Stimulated activated naive CD8-positive, alpha-beta T cell treated with anti-CD3 and anti-CD28 coated beads, Interleukin-15, Interleukin-2, amounts not matched to agents 100 U/mL and 50 U/mL, for 24 hours (primary cell): ENCODE measurements at regions not wholly inside any gene's neighbourhood (a gene's known extent, or its start where the extent isn't known, plus 50 kb on each side); places are given as distances from the start of the nearest gene placed in this dataset.

Experiments
- ATAC-seq: fragments of 150-1000 bp; cut with Tn5 transposase; one replicate; pipeline ENCODE4 v1.10.0; 2021
- DNase-seq: peaks from one replicate; pipeline ENCODE4 v3.0.0; 2021

- ATAC-seq (no peak), DNase-seq (no peak)
Measured at GRCh38 chr1:13922466-13923110, 222.6 kb downstream of the PRDM2 start.

GRCh38 chr1:13926556-13926955 lies 226.6 kb downstream of the PRDM2 start:
- ATAC-seq (no peak), DNase-seq (no peak)

GRCh38 chr1:13927736-13928135 lies 227.7 kb downstream of the PRDM2 start:
- DNase-seq (no peak), ATAC-seq (no peak)

- ATAC-seq = no peak
- DNase-seq = no peak
Measured at GRCh38 chr1:13929313-13929712, 229.3 kb downstream of the PRDM2 start.

- DNase-seq = peak; percentile 27
- no peak for ATAC-seq
Measured at GRCh38 chr1:13930151-13930550, 230.2 kb downstream of the PRDM2 start.

- no peak for ATAC-seq
Measured at GRCh38 chr1:13931226-13931625, 231.2 kb downstream of the PRDM2 start.

GRCh38 chr1:13935336-13935735 lies 235.3 kb downstream of the PRDM2 start:
- ATAC-seq (no peak), DNase-seq (no peak)

More at GRCh38 chr1:13931226-13931625, 231.2 kb downstream of the PRDM2 start:
- no peak for DNase-seq

- no peak for ATAC-seq
- DNase-seq = no peak
Measured at GRCh38 chr1:13941315-13941714, 241.3 kb downstream of the PRDM2 start.

- DNase-seq = no peak
- ATAC-seq = no peak
Measured at GRCh38 chr1:13943055-13943454, 243.1 kb downstream of the PRDM2 start.

- ATAC-seq (no peak), DNase-seq (no peak)
Measured at GRCh38 chr1:13945856-13946255, 245.9 kb downstream of the PRDM2 start.

- no peak for DNase-seq
- ATAC-seq = no peak
Measured at GRCh38 chr1:13947658-13948057, 247.7 kb downstream of the PRDM2 start.

- DNase-seq (no peak), ATAC-seq (no peak)
Measured at GRCh38 chr1:13948396-13948795, 248.4 kb downstream of the PRDM2 start.

GRCh38 chr1:13948888-13949391 lies 249.0 kb downstream of the PRDM2 start:
- ATAC-seq (no peak), DNase-seq (no peak)

- DNase-seq (no peak), ATAC-seq (no peak)
Measured at GRCh38 chr1:13949546-13949945, 249.6 kb downstream of the PRDM2 start.

GRCh38 chr1:13950637-13951036 lies 250.6 kb downstream of the PRDM2 start:
- no peak for ATAC-seq
- DNase-seq = peak; percentile 9

- ATAC-seq = no peak
- no peak for DNase-seq
Measured at GRCh38 chr1:13951793-13952751, 252.1 kb downstream of the PRDM2 start.

GRCh38 chr1:13952985-13953384 lies 253.0 kb downstream of the PRDM2 start:
- DNase-seq = no peak
- ATAC-seq = no peak

- no peak for ATAC-seq
- no peak for DNase-seq
Measured at GRCh38 chr1:13956393-13956792, 256.4 kb downstream of the PRDM2 start.

GRCh38 chr1:13960375-13960987 lies 260.5 kb downstream of the PRDM2 start:
- ATAC-seq (peak; percentile 19), DNase-seq (peak; percentile 71)

- ATAC-seq (no peak), DNase-seq (no peak)
Measured at GRCh38 chr1:13964768-13965167, 264.8 kb downstream of the PRDM2 start.

GRCh38 chr1:13965770-13966398 lies 265.9 kb downstream of the PRDM2 start:
- DNase-seq (no peak), ATAC-seq (no peak)

GRCh38 chr1:13967707-13968106 lies 267.7 kb downstream of the PRDM2 start:
- DNase-seq = no peak
- ATAC-seq = no peak
